GM21515 (cell line): ENCODE measurements at regions not wholly inside any gene's neighbourhood (a gene's known extent, or its start where the extent isn't known, plus 50 kb on each side); places are given as distances from the start of the nearest gene placed in this dataset.

Experiments
- ATAC-seq: cut with Tn5 transposase; IDR thresholded peaks from one replicate; pipeline ENCODE4 v1.9.1; 2021; ENCODE audit not compliant: unreplicated experiment

GRCh38 chr10:91691981-91692380, 59.1 kb upstream of the PPP1R3C start:
- ATAC-seq = no peak

- ATAC-seq = no peak
Observed at GRCh38 chr10:91690996-91691676, 58.3 kb upstream of the PPP1R3C start.

- ATAC-seq = no peak
Observed at GRCh38 chr10:91690412-91690811, 57.5 kb upstream of the PPP1R3C start.

- ATAC-seq = no peak
Observed at GRCh38 chr10:91689731-91690168, 56.9 kb upstream of the PPP1R3C start.

- no peak for ATAC-seq
Observed at GRCh38 chr10:91684841-91685240, 52.0 kb upstream of the PPP1R3C start.

- ATAC-seq = no peak
Observed at GRCh38 chr10:91683975-91684374, 51.1 kb upstream of the PPP1R3C start.

- no peak for ATAC-seq
Observed at GRCh38 chr10:91682912-91683311, 50.0 kb upstream of the PPP1R3C start.
